SK-N-SH treated with all-trans-retinoic acid at 6 μM for 48 hours (cell line): ENCODE measurements at regions not wholly inside any gene's neighbourhood (a gene's known extent, or its start where the extent isn't known, plus 50 kb on each side); places are given as distances from the start of the nearest gene placed in this dataset.

ENCODE experiments used
- OSR1 ChIP-seq: fragments of 250-450 bp; sonication (Bioruptor Pico); IDR thresholded peaks from 2 replicates; pipeline ENCODE4 v1.8.0; 2022; ENCODE audit warnings: moderate library complexity, mild to moderate bottlenecking, inconsistent platforms
- SNAI2 ChIP-seq: fragments of 250-450 bp; sonication (Bioruptor Pico); IDR thresholded peaks from 2 replicates; pipeline ENCODE4 v1.5.0; 2020; ENCODE audit warnings: mild to moderate bottlenecking, moderate library complexity

DNA sequence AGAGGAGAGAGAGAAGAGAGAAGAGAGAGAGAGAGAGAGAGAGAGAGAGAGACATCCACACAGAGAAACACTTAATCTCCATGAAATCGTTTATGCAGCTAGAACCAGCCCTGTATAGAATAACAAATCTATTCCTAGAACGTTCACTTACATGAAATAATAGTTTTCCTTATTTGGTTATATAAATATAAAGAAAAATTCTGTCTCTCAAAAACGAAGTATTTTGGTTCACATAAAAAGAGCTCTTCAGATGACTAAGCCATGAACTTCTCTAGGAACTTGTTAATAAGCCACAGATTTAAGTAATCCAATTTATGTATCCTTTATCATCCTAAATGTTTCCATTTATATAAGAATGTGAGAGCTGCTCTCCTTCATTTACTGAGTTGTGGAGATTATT is 1315.1 kb upstream of the PCDH7 start:
- no peak for TF ChIP-seq SNAI2 (CRISPR knock-in tag)
- no peak for TF ChIP-seq OSR1
